HK-2 (cell line): ENCODE measurements at regions not wholly inside any gene's neighbourhood (a gene's known extent, or its start where the extent isn't known, plus 50 kb on each side); places are given as distances from the start of the nearest gene placed in this dataset.
A peak's percentile ranks its signal among the peaks of the same experiment; 100 is the strongest.

Experiments
- DNase-seq: peaks from one replicate; pipeline ENCODE4 v3.0.0-alpha.2; 2018; ENCODE audit not compliant: unreplicated experiment

DNA sequence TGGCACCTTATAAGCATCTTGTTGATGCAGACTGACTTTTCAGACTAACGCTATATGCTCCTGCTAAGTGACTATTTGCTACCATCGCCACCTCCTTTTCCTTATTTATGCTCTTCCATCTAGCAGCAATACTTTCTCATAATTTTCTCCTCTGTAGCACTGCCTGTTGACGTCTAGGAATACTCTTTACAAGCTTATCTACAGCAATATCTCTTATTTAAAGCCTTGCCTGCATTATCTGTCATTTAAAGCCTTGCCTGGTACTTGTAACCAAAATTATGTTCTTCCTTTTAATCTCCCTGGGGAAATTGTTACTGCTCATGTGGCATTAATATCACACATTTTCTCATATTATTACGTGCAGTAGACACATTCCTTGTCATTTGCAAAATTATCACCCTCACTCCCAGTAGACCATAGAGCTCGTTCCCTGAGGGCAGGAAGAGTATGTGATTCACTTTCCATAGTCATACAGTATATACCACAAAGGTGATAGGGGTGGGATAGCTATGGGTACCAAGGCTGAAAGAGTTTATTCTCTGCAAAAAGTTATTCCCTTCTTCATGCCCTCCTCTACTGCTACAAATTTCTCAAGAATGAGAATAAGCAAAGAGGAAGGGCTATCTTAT, 359.7 kb upstream of the PCDH15 start:
- DNase-seq, result no peak

DNA sequence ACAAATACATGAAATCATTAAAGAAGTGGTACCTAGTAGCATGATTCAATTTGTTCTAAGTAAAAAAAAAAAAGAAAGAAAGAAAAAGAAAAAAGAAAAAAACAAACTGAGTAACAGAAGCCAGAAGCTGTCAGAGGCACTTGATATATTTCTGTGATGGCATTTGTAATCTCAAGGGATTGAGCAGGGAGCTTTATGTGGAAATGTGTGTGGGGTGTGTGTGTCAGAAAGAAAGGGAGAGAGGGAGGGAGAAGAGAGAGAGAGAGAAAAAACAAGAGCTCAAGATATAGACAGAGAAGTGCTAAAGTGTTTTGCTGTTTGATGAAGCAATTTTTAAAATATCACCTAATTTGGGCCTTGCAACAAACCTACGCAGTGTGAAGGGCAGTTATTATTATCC, 357.6 kb upstream of the PCDH15 start:
- no peak for DNase-seq

DNA sequence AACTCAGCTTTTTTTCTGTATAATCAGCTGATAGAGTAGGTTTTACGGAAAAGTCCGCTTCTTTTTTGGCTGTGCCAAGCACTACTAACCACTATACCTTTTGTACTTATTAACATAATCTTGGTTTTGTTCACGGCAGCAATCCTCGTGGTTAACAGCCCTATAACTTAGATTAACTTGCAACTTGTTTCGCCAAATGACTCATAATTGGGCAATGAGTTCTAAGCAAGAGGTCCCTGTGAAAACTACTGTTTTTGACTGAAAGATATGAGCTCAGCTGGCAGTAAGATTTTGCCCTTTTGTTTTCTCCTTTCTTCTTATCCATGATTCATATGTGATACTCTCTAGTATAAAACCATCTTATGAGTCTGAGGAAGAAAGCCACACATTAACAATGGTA, 345.0 kb upstream of the PCDH15 start:
- DNase-seq, result peak; percentile 25

DNA sequence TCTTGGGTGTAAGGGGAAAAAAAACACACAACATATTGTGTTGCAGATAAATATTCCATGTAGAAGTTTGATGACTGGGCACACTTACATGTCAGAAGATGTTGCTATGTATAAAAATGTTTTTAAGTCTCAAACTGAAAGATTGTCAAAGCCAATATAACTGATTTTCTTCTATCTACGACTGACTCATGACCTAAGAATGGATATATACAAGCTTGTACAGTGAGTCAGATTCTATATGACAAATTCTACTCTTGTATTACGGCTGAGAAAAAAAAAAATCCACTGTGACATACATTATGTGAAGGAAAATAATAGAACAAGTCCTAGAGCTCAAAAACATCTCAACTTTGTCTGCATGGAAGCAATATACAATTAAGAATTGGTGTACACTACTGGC, 343.0 kb upstream of the PCDH15 start:
- no peak for DNase-seq

DNA sequence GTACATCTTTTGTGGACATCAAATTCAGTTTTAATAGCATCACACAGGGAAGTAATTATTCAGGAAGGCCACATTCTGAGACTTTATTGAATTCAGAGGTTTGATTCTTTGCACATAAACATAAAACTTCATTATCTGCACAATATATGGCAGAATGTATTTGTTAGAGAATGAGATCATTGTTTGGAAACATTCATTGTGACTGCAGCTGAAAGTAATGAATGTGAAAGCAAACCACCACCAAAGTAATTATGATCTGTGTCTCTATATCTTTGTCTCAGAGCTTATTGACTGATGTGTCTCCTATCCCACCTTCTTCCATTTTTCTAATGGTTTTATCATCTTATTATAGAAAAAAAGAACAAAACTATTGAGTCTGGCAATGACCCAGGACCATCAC, 340.9 kb upstream of the PCDH15 start:
- no peak for DNase-seq

DNA sequence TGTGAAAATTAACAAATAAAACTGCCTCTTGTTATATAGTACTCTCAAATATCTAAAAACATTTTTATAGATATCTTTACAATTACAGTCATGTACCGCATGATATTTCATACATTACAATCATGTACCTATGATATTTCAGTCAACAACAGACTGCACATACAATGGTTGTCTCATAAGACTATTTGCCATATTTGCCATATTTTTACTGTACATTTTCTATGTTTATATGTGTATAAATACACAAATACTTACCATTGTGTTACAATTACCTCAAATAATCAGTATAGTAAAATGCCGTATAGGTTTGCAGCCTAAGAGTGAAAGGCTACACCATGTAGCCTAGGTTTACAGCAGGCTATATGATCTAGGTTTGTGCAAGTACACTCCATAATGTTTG, 336.0 kb upstream of the PCDH15 start:
- DNase-seq, result no peak

DNA sequence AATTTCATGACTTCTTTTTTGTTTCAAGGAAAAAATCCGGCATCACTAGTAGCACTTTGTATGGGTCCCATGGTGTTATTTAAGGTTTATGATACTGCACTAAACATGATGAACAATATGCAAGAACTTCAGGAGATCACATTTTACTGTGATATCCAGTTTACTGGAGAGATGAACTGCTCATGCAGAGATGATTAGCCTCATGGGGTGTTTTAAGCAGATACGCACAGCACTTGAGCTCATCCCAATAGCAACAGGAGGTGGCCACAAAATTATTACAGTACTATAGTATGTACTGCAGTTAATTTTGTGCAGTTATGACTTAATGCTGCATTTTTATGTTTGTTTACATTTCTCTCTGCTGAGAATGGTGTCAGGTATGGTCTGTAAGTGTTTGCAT, 303.7 kb upstream of the PCDH15 start:
- DNase-seq, result no peak

DNA sequence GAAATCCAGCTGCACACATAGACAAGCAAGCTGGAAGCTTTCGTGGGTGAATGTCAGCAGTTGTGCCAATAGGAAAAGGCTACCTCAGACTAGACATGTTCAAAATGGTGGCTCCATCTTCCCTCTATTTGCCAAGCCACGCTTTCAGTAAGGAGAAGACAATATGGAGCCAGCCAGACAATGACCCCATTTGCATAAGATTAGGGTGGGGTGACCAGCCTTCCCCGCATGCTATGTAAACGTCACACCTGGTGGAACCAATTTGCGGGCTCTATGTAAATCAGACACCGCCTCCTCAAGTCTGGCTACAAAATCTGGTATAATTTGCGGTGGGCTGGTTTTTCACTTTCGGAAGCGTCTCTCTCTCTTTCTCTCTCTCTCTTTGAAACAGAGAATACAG, 297.4 kb upstream of the PCDH15 start:
- no peak for DNase-seq

DNA sequence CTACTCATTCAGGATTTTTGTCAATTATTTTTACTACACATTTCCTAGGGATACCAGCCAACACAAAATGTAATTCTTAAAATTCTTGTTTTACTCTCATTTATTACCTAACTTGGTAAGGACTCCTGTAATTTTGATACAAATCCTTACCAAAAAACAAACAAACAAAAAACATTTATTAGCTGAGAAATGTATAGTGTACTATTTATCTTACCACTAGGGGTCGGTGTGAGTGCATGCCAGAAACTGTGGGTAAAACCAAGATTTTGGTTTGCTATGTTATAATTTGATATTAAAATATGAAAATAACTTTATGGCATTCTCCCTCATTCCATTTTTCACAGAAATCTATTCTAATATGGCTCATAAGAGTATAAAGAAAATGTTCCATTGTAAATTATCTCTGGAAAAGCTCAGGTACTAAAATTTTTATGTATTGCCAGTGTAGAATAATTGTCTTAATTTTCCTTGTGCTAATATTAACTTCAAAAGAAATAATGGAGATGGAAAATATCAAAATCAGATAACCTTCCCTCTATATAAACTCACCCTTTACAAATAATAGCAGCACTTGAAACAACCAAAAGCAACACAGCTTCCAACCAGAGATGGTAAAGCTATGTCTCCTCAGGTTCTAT, 290.8 kb upstream of the PCDH15 start:
- DNase-seq, result no peak

DNA sequence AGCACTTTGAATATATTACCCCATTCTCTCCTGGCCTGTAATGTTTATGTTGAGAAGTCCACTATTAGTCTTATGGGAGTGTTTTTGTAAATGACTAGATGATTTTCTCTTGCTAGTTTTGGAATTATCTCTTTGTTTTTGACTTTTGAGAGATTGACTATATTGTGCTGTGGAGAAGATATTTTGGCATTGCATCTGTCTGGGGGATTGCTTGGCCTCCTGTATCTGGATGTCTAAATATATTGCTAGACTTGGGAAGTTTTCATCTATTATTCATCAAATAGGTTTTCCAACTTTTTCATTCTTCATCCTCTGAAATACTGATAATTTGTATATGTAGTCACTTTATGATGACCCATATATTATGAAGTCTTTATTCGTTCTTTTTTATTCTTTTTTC, 277.1 kb upstream of the PCDH15 start:
- no peak for DNase-seq

DNA sequence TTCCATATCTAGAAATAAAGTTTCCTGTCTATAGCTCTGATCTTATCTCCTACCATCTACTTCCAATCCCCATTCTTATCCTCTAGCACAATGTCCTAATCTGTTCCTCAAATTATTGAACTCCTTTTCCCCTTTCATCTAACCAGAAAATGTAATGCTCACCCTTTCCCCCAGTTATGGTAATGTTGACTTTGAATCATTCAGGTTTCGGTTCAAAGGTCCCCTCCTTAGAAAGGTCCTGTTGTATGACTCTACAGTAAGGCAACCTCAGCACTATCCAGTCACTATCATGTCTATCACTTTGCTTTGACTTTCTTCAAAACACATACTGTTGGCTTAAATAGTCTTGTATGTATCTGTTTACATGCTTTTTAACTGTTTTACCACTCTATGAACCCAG, 264.2 kb upstream of the PCDH15 start:
- no peak for DNase-seq

DNA sequence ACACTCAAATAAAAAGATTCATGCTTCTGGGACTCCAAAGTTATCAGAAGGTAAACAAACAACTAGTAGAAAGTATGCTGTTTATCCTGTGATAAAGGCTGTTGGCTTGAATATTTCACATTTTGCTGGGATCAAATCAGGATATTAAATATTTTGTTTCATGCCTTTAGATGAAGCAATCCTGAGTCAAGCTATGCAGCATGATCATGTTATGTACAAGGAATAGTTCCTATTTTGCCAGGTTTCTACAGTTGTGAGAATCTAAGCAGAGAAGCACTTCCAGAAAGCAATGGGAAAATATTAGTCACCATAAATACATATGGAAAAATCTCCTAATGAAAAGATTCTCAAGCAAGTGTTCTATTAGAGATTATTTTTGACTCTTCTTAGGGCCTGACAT, 262.8 kb upstream of the PCDH15 start:
- no peak for DNase-seq

DNA sequence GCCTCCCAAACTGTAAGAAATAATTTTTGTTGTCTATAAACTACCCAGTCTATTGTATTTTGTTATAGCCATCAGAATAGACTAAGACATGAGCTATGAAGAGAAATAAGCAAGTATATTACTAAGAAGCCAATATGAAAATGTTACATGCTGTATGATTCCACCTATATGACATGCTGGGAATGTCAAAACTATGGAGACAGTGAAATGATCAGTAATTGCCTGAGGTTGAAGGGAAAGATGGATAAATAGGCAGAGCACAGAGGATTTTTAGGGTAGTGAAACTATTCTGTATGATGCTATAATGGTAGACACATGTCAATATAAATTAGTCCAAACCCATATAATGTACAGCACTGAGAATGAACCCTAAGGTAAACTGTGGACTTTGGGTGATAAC, 261.3 kb upstream of the PCDH15 start:
- no peak for DNase-seq

DNA sequence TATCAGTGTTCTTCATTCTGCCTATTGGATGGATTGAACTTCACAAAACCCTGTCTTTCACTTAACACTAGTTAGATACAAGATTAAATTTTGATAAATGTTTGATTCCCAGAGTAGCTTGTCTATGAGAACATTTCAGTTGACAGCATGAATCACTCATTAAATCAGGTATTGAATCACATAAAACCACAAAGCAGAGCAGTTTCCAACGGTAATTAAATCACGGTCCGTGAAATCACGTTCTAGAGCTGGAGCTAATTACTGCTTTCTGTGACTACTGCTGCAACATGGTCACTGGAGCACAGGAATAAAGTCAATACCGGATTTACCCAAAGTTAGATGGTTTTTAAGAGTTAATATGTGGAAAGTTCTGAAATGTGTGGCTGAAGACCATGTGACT, 257.8 kb upstream of the PCDH15 start:
- no peak for DNase-seq

DNA sequence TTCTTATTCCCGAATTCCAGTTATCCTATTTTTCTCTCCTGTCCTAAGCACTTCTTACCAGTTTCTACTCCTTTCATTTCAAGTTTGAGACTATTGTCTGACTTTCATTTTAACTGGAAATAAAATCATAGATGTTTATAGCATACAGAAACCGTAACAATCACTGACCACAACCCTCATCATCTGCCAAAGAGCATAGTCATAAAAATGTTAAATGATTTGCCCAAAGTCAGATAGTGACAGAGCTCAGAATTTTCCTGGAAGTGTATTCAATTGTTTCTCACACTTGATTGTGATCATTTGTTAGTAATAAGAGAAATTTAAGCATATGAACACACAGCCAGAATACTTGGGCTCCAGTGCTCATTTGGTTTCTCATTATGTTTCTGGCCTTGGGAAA, 250.5 kb upstream of the PCDH15 start:
- DNase-seq, result no peak

DNA sequence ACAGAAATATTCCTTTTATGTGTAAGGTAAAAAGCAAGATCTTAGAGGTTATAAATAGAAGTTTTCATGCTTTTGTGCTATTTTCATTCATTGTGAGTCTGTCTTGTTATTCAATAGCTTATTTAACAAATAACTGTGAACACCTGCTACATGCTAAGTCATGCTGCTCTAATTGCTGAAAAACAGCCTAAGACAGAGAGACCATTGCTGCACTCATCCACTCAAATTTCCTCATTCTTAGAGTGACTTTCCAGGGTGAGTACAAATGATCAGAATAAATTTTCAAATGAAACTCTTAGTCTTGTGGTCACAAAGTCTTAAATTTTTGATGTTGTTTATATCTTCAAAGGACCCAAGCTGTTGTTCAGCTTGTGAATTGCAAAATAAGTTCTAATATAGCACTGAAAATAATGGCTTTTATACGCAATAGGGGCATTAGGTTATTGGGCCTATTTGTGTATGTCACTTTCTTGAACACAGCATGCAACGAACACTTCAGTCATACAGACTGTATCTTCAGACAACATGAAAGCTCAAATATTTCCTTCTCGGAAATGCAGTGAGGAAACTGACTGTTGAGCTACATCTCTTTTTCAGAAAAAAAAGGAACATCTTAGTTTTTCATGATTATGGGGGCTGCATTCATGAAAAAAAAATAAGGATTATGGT, 247.9 kb upstream of the PCDH15 start:
- DNase-seq, result no peak

DNA sequence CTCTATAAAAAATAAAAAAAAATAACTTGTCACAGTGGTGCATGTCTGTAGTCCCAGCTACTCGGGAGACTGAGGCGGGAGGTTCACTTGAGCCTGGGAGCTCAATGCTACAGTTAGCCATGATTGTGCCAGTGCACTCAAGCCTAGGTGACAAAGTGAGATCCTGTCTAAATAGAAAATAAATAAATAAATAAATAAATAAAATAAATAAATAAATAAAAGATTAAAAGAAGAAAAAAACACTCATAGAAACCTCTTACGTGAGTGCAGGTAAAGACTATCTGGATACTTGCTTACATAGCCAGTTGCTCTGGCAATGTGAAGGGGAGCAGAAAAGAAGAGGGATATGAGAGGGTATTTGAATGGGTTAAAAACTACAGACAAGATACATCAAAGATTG, 242.5 kb upstream of the PCDH15 start:
- DNase-seq, result no peak

DNA sequence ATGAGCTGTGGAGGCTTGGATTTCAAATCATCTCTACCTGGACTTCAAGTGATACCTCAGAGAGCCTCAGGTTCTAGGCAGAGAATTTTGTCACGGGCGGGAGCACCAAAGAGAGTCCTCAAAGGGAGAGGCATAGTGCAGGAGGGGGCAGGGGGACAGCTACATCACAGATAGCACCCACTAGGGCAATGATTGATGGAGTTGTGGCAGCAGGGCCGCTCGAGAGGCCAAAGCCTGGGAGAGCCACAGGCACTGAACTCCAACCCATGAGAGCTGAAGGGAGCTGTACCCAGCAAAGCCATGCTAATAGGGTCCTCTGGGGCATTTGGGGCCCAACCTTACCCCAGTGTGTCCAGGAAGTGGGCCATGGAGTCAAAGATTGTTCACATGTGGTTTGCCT, 232.0 kb upstream of the PCDH15 start:
- no peak for DNase-seq

DNA sequence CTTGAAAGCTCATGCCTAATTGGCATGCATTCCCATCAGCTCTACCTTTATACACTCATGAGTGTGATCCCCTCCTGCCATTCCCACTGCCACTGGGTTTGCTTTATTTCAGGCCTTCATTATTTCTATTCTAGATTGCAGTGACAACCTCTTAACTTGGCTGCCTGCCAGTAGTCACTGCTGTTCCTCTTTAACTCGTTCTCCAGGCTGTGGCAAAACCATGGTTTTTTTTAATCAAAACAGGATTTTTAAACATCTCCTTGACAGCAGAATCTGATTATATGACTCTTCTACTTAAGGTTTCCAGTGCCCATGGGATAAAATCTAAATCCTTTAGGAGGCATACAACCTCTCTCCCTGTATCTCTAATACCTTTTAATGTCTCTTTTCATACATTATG, 223.7 kb upstream of the PCDH15 start:
- DNase-seq, result no peak

DNA sequence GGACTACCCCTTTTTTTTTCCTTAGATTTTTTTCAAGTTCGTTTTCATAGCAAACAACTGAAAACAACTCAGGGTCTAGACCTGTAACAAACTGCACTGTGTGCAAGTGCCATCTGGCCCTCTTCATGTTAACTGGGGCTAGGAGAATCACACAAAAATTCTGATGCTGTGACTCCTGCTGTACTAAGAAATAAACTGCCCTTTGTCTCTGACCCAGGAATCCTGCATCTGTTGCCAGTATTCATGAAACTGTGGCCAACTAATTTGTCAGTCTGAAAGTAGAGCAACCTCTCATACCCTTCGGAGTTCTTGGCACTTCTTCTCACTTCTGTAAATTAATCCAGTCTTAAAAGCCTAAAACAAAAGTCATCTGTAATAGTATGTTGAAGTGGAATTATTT, 218.4 kb upstream of the PCDH15 start:
- no peak for DNase-seq

DNA sequence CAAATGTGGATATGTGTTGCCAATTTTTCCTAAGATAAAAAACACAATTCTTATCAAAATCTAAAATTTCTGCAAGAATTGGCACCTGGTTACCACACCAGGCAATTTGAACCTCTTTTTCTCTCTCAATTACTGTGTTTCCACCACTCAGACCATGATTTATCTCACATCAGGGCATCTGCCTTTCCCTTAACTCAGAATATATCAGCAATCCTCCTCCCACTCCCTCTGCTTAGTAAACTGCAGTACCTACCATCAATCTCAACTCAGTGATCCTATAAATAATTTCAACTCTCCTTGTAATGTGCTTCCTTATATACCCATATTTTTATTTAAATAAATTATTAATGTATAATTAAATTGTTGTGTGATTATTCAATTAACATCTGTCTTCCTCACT, 212.3 kb upstream of the PCDH15 start:
- no peak for DNase-seq

DNA sequence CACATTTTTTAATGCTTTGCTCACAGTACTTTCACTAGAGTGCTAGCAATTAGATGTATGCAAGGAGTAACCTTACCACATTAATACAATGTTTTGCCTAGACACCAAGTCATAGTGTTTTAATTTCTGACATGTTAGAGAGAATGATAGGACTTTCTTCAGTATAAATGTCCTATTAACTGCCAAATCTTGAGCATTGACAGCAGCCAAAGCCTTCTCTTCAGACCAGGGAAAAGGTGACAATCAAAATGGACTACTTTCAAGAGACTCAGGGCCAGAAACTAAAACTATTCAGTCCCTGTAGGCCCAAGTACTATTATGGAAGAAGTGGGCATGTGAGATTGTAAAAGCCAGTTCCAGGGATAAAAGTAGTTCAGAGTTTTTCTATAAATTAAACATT, 201.4 kb upstream of the PCDH15 start:
- DNase-seq, result no peak

DNA sequence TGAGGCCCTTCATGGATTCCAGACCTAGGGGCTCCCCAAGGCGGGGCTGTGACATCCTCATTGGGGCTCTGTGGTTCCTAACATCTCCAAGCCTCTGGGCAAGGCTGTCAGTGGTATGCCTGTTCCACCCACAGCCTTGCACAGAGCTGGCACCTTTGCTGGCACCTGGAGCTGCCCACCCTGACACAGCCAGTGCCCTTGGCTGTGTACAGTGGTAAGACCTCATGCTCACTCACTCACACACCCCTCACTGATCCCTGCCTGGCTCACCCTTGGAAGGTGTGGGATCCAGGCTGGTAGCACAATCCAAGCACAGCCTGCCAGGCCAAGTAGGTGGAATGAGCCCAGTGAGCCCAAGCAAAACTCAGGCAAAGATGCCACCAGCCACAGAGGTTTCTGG, 200.4 kb upstream of the PCDH15 start:
- no peak for DNase-seq

DNA sequence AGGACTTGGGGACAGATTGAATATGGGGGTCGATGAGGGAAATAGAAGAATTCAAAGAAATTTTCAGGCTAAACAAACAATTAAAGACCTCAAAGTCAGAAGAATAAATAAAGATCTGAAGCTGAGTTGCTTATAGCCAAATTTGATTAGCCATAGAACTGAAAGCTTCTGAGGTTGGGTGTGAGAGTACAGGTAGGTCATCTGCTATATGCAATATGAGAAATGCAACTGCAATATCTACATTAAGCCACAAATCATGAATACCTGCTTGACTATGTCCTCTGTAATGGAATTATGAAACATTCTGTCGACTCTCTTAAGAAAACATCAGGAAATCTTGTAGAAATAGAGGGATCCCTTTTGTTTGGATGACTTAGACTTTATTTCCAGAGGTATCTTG, 192.1 kb upstream of the PCDH15 start:
- no peak for DNase-seq
